ENCODE measurements at regions not wholly inside any gene's neighbourhood (a gene's known extent, or its start where the extent isn't known, plus 50 kb on each side); places are given as distances from the start of the nearest gene placed in this dataset.

- no peak for TF ChIP-seq JUND (IDR thresholded peaks at IDR 0.05; ENCODE audit: low read depth)
- in situ Hi-C loops (cut with HindIII; ENCODE audit: low pct_unique_long_range_greater_than_20kb, low sequenced_read_pairs) = no loop called here
Observed at GRCh38 chr18:78101091-78101490, 851.4 kb downstream of the GALR1 start.

GRCh38 chr18:78102135-78102534 is 852.5 kb downstream of the GALR1 start:
- in situ Hi-C loops (cut with HindIII; ENCODE audit: low pct_unique_long_range_greater_than_20kb, low sequenced_read_pairs) = no loop called here
- no peak for TF ChIP-seq JUND (IDR thresholded peaks at IDR 0.05; ENCODE audit: low read depth)
- no peak for DNase-seq (ENCODE audit: low read depth in 1 of 2, low spot score in 1 of 2)

More at GRCh38 chr18:78101091-78101490, 851.4 kb downstream of the GALR1 start:
- no peak for DNase-seq (ENCODE audit: low read depth in 1 of 2, low spot score in 1 of 2)

GRCh38 chr18:78105611-78106010 is 856.0 kb downstream of the GALR1 start:
- TF ChIP-seq JUND (IDR thresholded peaks at IDR 0.05; ENCODE audit: low read depth) = no peak
- DNase-seq (ENCODE audit: low read depth in 1 of 2, low spot score in 1 of 2) = no peak
- in situ Hi-C loops (cut with HindIII; ENCODE audit: low pct_unique_long_range_greater_than_20kb, low sequenced_read_pairs) = no loop called here

- no peak for TF ChIP-seq JUND (IDR thresholded peaks at IDR 0.05; ENCODE audit: low read depth)
- in situ Hi-C loops (cut with HindIII; ENCODE audit: low pct_unique_long_range_greater_than_20kb, low sequenced_read_pairs) = no loop called here
- no peak for DNase-seq (ENCODE audit: low read depth in 1 of 2, low spot score in 1 of 2)
Observed at GRCh38 chr18:78106946-78107345, 857.3 kb downstream of the GALR1 start.

- in situ Hi-C loops (cut with HindIII; ENCODE audit: low pct_unique_long_range_greater_than_20kb, low sequenced_read_pairs) = no loop called here
- no peak for TF ChIP-seq JUND (IDR thresholded peaks at IDR 0.05; ENCODE audit: low read depth)
- DNase-seq (ENCODE audit: low read depth in 1 of 2, low spot score in 1 of 2) = no peak
Observed at GRCh38 chr18:78107363-78107762, 857.7 kb downstream of the GALR1 start.

GRCh38 chr18:78108554-78108953 is 858.9 kb downstream of the GALR1 start:
- in situ Hi-C loops (cut with HindIII; ENCODE audit: low pct_unique_long_range_greater_than_20kb, low sequenced_read_pairs) = no loop called here
- no peak for DNase-seq (ENCODE audit: low read depth in 1 of 2, low spot score in 1 of 2)
- no peak for TF ChIP-seq JUND (IDR thresholded peaks at IDR 0.05; ENCODE audit: low read depth)

- in situ Hi-C loops (cut with HindIII; ENCODE audit: low pct_unique_long_range_greater_than_20kb, low sequenced_read_pairs) = no loop called here
- peak in 1 of 2 experiments; percentile 18 for DNase-seq (ENCODE audit: low read depth in 1 of 2, low spot score in 1 of 2)
- TF ChIP-seq JUND (IDR thresholded peaks at IDR 0.05; ENCODE audit: low read depth) = no peak
Observed at GRCh38 chr18:78113136-78113939, 863.7 kb downstream of the GALR1 start.

- in situ Hi-C loops (cut with HindIII; ENCODE audit: low pct_unique_long_range_greater_than_20kb, low sequenced_read_pairs) = no loop called here
- no peak for DNase-seq (ENCODE audit: low read depth in 1 of 2, low spot score in 1 of 2)
- no peak for TF ChIP-seq JUND (IDR thresholded peaks at IDR 0.05; ENCODE audit: low read depth)
Observed at GRCh38 chr18:78113940-78114251, 864.2 kb downstream of the GALR1 start.

GRCh38 chr18:78115896-78116561 is 863.6 kb upstream of the SALL3 start:
- no peak for DNase-seq (ENCODE audit: low read depth in 1 of 2, low spot score in 1 of 2)
- no peak for TF ChIP-seq JUND (IDR thresholded peaks at IDR 0.05; ENCODE audit: low read depth)
- in situ Hi-C loops (cut with HindIII; ENCODE audit: low pct_unique_long_range_greater_than_20kb, low sequenced_read_pairs) = no loop called here

GRCh38 chr18:78123144-78123909 is 856.3 kb upstream of the SALL3 start:
- no peak for DNase-seq (ENCODE audit: low read depth in 1 of 2, low spot score in 1 of 2)
- TF ChIP-seq JUND (IDR thresholded peaks at IDR 0.05; ENCODE audit: low read depth) = no peak
- in situ Hi-C loops (cut with HindIII; ENCODE audit: low pct_unique_long_range_greater_than_20kb, low sequenced_read_pairs) = no loop called here

GRCh38 chr18:78123926-78124797 is 855.5 kb upstream of the SALL3 start:
- no peak for TF ChIP-seq JUND (IDR thresholded peaks at IDR 0.05; ENCODE audit: low read depth)
- DNase-seq (ENCODE audit: low read depth in 1 of 2, low spot score in 1 of 2) = no peak
- in situ Hi-C loops (cut with HindIII; ENCODE audit: low pct_unique_long_range_greater_than_20kb, low sequenced_read_pairs) = no loop called here

GRCh38 chr18:78125206-78125896 is 854.3 kb upstream of the SALL3 start:
- DNase-seq (ENCODE audit: low read depth in 1 of 2, low spot score in 1 of 2) = no peak
- in situ Hi-C loops (cut with HindIII; ENCODE audit: low pct_unique_long_range_greater_than_20kb, low sequenced_read_pairs) = no loop called here

More at GRCh38 chr18:78125206-78125896, 854.3 kb upstream of the SALL3 start:
- TF ChIP-seq JUND (IDR thresholded peaks at IDR 0.05; ENCODE audit: low read depth) = no peak

Measured in T47D (cell line).